PC-9 (cell line): ENCODE measurements at regions not wholly inside any gene's neighbourhood (a gene's known extent, or its start where the extent isn't known, plus 50 kb on each side); places are given as distances from the start of the nearest gene placed in this dataset.
"Not testable (repeated sequence)": the region's sequence is repeated elsewhere in the genome, so short reads cannot be mapped to it uniquely, and the experiment has no call there.

ENCODE experiments used
- BruUV-seq: library from RNA; stranded (reverse); fragments of 400-500 nt; replicated peaks from 2 replicates; lab custom pipeline; 2021; lab: Mats Ljungman, UMichigan
- CTCF ChIA-PET: fragments of 300-600 bp; sonication (Branson Sonifier 250); formaldehyde crosslinking; loops from one replicate; lab custom pipeline; 2022; ENCODE audit warnings: antibody characterized with exemption; lab: Charles Lee
- POLR2A ChIA-PET: fragments of 300-600 bp; sonication (Branson Sonifier 250); formaldehyde crosslinking; loops from one replicate; lab custom pipeline; 2022; ENCODE audit warnings: antibody characterized with exemption; ENCODE audit not compliant: unreplicated experiment; lab: Charles Lee
- DNase-seq, 2 experiments: peaks; one replicate each; pipeline versions ENCODE4 v3.0.0 to v3.0.0-alpha.2; 2015 to 2022; ENCODE audit warnings: mixed read lengths in 1 of 2
- H2AFZ ChIP-seq: fragments of 200-600 bp; sonication (generic); 2 replicates; pipeline ENCODE4 v1.8.1; 2017; ENCODE audit warnings: antibody characterized with exemption
- H3F3A ChIP-seq: fragments of 200-600 bp; sonication (generic); 2 replicates; pipeline ENCODE4 v1.8.1; 2017; ENCODE audit warnings: antibody characterized with exemption, mild to moderate bottlenecking, low read depth; ENCODE audit not compliant: insufficient read depth
- H3K27ac ChIP-seq: fragments of 200-600 bp; sonication (generic); 2 replicates; pipeline ENCODE4 v1.6.1; 2016; ENCODE audit warnings: mixed run types
- H3K27me3 ChIP-seq: fragments of 200-600 bp; sonication (generic); 2 replicates; pipeline ENCODE4 v1.6.1; 2016; ENCODE audit warnings: low read depth, mixed run types; ENCODE audit not compliant: insufficient read depth
- H3K36me3 ChIP-seq: fragments of 200-600 bp; sonication (generic); 2 replicates; pipeline ENCODE4 v1.6.1; 2016; ENCODE audit warnings: low read depth, mixed run types
- H3K4me1 ChIP-seq: fragments of 200-600 bp; sonication (generic); replicated peaks from 2 replicates; pipeline ENCODE4 v1.6.1; 2016; ENCODE audit warnings: mixed run types; ENCODE audit not compliant: insufficient read depth
- H3K4me2 ChIP-seq: fragments of 200-600 bp; sonication (generic); 2 replicates; pipeline ENCODE4 v1.6.1; 2017; ENCODE audit warnings: mixed run types
- H3K4me3 ChIP-seq: fragments of 200-600 bp; sonication (generic); 2 replicates; pipeline ENCODE4 v1.6.1; 2016; ENCODE audit warnings: mixed run types
- H3K79me2 ChIP-seq: fragments of 200-600 bp; sonication (generic); 2 replicates; pipeline ENCODE4 v1.6.1; 2017; ENCODE audit warnings: low read depth, mixed run types
- H3K9me2 ChIP-seq: fragments of 200-600 bp; sonication (generic); 2 replicates; pipeline ENCODE4 v1.8.1; 2017; ENCODE audit warnings: mild to moderate bottlenecking; ENCODE audit not compliant: insufficient read depth
- H3K9me3 ChIP-seq: fragments of 200-600 bp; sonication (generic); 2 replicates; pipeline ENCODE4 v1.8.1; 2016; ENCODE audit warnings: low read depth; ENCODE audit not compliant: insufficient read depth
- H4K20me1 ChIP-seq: fragments of 200-600 bp; sonication (generic); 2 replicates; pipeline ENCODE4 v1.8.1; 2017; ENCODE audit not compliant: insufficient read depth
- EZH2 ChIP-seq: fragments of 200-600 bp; sonication (generic); IDR thresholded peaks from 2 replicates; pipeline ENCODE4 v1.8.0; 2017; ENCODE audit warnings: antibody characterized with exemption, low read depth
- intact Hi-C: fragments of 100-400 bp; cut with micrococcal nuclease; formaldehyde crosslinking; loops from one replicate; pipeline ENCODE4 v1.10.0; 2022; ENCODE audit not compliant: unreplicated experiment
- TF ChIP-seq, protein P1 (sequence below): fragments of 200-600 bp; sonication (generic); conservative IDR thresholded peaks from 2 replicates; pipeline ENCODE4 v1.6.1; 2017; ENCODE audit warnings: mixed run types, antibody characterized with exemption, mild to moderate bottlenecking, moderate library complexity

DNA sequence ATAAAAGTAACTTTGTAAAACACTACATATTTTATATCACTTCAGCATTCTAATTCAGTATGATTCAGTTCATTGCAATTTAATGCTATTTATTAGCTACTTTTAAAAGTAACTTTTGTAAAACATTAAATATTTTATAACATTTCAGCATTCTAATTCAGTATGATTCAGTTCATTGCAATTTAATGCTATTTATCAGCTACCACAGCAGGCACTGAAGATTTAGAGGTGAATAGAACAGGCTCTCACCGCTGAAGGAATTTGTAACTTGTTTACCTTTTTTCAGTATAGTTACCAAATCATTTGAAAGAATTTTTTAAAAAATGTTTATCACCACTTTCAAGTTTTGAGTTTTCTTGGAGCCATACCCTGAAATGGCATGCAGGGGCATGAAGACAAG is 266.4 kb upstream of the DAB2 start:
- Histone ChIP-seq H3K27ac (no peak overlapping the region), H3F3A (no peaks in the 10 kb centered on the region), H3K9me2 (no peaks in the 10 kb centered on the region), H3K4me3 (no peak overlapping the region), H3K36me3 (no peaks in the 10 kb centered on the region), H3K9me3 (peaks cover 7% of the 10 kb centered on the region; the same call in 1 of the 2 replicates), H3K4me1 (no peaks in the 10 kb centered on the region), H2AFZ (no peak overlapping the region), H3K27me3 (no peaks in the 10 kb centered on the region), H4K20me1 (no peaks in the 10 kb centered on the region), H3K4me2 (no peak overlapping the region), H3K79me2 (no peaks in the 10 kb centered on the region)
- POLR2A ChIA-PET = no interaction called here
- no TSS peak for BruUV-seq
- DNase-seq = no peak
- TF ChIP-seq, protein P1, sequence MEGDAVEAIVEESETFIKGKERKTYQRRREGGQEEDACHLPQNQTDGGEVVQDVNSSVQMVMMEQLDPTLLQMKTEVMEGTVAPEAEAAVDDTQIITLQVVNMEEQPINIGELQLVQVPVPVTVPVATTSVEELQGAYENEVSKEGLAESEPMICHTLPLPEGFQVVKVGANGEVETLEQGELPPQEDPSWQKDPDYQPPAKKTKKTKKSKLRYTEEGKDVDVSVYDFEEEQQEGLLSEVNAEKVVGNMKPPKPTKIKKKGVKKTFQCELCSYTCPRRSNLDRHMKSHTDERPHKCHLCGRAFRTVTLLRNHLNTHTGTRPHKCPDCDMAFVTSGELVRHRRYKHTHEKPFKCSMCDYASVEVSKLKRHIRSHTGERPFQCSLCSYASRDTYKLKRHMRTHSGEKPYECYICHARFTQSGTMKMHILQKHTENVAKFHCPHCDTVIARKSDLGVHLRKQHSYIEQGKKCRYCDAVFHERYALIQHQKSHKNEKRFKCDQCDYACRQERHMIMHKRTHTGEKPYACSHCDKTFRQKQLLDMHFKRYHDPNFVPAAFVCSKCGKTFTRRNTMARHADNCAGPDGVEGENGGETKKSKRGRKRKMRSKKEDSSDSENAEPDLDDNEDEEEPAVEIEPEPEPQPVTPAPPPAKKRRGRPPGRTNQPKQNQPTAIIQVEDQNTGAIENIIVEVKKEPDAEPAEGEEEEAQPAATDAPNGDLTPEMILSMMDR = no peak
- TF ChIP-seq EZH2 = no peak
- intact Hi-C loops = no loop called here
- CTCF ChIA-PET = interaction anchor here (0.6 to 1.2 kb wide), 4 partner anchors 43 to 210 kb away, joined by 3 to 4 read pairs (median 4); no protein-coding TSS in a partner anchor

DNA sequence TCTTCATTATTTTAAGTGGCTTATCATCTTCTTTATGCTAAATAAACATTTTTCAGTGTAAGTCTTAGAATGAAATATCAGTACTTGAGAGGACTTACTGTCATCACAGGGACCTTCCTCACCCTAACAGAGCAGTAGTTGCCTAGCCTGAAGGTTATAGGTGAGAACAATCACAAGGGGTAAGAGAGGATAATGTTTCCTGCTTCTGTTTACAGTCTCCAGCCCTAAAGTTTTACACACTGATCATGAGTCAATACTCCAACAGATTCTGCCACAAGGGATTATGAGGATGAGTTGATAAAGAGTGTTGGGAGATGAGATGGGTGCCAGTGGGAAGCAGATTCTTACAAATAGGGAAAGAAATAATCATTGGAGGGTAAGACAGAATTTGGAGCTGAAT is 265.1 kb upstream of the DAB2 start:
- no TSS peak for BruUV-seq
- CTCF ChIA-PET = no interaction called here
- H3K9me2 ChIP-seq = no peaks in the 10 kb centered on the region
- TF ChIP-seq EZH2 = no peak
- TF ChIP-seq, protein P1 = no peak
- no peak for DNase-seq
- H3K4me3 ChIP-seq = no peak overlapping the region
- peaks cover 7% of the 10 kb centered on the region; the same call in 1 of the 2 replicates for H3K9me3 ChIP-seq
- H3K79me2 ChIP-seq = no peaks in the 10 kb centered on the region
- no peaks in the 10 kb centered on the region for H3K4me1 ChIP-seq
- no peaks in the 10 kb centered on the region for H3F3A ChIP-seq
- intact Hi-C loops = no loop called here
- no peaks in the 10 kb centered on the region for H3K36me3 ChIP-seq
- peak overlapping the region; percentile 56; the same call in 1 of the 2 replicates for H2AFZ ChIP-seq
- no peak overlapping the region for H3K4me2 ChIP-seq
- no peaks in the 10 kb centered on the region for H4K20me1 ChIP-seq
- POLR2A ChIA-PET = no interaction called here
- H3K27ac ChIP-seq = no peak overlapping the region
- no peaks in the 10 kb centered on the region for H3K27me3 ChIP-seq

DNA sequence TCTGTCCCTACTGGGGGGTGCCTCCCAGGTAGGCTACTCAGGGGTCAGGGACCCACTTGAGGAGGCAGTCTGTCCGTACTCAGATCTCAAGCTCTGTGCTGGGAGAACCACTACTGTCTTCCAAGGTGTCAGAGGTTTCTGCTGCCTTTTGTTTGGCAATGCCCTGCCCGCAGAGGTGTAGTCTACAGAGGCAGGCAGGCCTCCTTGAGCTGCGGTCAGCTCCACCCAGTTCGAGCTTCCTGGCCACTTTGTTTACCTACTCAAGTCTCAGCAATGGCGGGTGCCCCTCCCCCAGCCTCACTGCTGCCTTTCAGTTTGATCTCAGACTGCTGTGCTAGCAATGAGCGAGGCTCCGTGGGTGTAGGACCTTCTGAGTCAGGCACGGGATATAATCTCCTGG is 263.1 kb upstream of the DAB2 start:
- DNase-seq, H3K36me3 ChIP-seq, H3K9me3 ChIP-seq, H3K4me3 ChIP-seq, H3K4me2 ChIP-seq, BruUV-seq, POLR2A ChIA-PET, H3K79me2 ChIP-seq, intact Hi-C loops, H3F3A ChIP-seq, H3K27me3 ChIP-seq, H2AFZ ChIP-seq, H3K4me1 ChIP-seq, H4K20me1 ChIP-seq, H3K27ac ChIP-seq, H3K9me2 ChIP-seq: not testable (repeated sequence)
- CTCF ChIA-PET = interaction anchor here (0.6 to 0.7 kb wide), 2 partner anchors 88 to 1850 kb away, joined by 3 read pairs; no protein-coding TSS in a partner anchor

DNA sequence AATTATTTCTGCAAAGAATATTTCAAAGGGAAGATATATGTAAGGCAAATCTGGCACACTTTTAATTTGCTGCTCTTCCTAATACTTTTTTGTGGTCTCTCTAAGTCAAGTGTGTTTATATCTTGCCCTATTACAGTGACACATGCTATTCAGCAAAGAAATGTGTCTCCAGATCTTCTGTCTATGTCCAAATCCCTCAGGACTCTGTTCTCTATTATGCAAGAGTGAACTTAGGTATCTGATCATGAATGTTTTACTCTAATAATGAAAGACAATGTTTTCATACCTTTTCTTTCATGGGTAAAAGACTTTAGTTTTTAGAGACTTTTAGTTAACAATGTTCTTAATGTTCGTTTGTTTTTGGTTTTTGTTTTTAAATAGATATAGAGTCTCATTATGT is 255.4 kb upstream of the DAB2 start:
- DNase-seq = no peak
- Histone ChIP-seq H3K4me2 (no peak overlapping the region), H3K27ac (no peak overlapping the region), H3K27me3 (no peaks in the 10 kb centered on the region), H4K20me1 (no peaks in the 10 kb centered on the region), H3K36me3 (no peaks in the 10 kb centered on the region), H3K9me2 (no peaks in the 10 kb centered on the region), H3K4me3 (no peak overlapping the region), H3K79me2 (no peaks in the 10 kb centered on the region), H3K4me1 (peaks cover 19% of the 10 kb centered on the region), H2AFZ (no peak overlapping the region), H3F3A (peaks cover 14% of the 10 kb centered on the region), H3K9me3 (no peaks in the 10 kb centered on the region)
- BruUV-seq = no TSS peak
- TF ChIP-seq EZH2 = no peak
- TF ChIP-seq, protein P1 = no peak
- ChIA-PET CTCF (no interaction called here), POLR2A (no interaction called here)
- intact Hi-C loops = no loop called here
